ENCODE measurements at regions not wholly inside any gene's neighbourhood (a gene's known extent, or its start where the extent isn't known, plus 50 kb on each side); places are given as distances from the start of the nearest gene placed in this dataset.

DNA sequence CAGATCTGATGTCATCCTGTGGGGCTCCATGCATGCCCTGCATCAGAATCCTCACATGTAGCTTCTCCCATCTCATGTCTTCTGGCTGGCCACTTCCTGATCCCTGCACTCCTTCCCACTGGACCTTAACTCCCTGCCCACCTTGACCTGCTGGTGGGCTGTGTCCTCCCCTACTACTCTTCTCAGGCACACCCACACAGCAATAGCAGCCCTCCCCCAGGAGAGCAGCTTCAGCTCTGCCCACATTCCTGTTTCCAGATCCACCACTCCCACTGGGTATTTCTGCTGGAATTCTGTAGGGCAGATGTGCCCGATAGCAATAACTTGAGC, 137.0 kb upstream of the HS6ST1 start:
- Histone ChIP-seq H3K4me2 (ENCODE audit: low read depth, low read length) (no peak overlapping the region), H4K20me1 (ENCODE audit: insufficient read depth, low read length) (no peaks in the 10 kb centered on the region), H2AFZ (ENCODE audit: low read length) (no peak overlapping the region), H3K9ac (ENCODE audit: low read length) (no peak overlapping the region), H3K9me2 (replicated peaks; ENCODE audit: insufficient read depth, low read length) (no peaks in the 10 kb centered on the region), H3K36me3 (replicated peaks; ENCODE audit: insufficient read depth, low read length) (no peaks in the 10 kb centered on the region), H3K4me3 (ENCODE audit: low read length) (no peak overlapping the region), H3K27ac (ENCODE audit: low read length) (no peak overlapping the region), H3K79me2 (ENCODE audit: low read length) (no peaks in the 10 kb centered on the region), H3K9me3 (replicated peaks; ENCODE audit: insufficient read depth, low read length) (no peaks in the 10 kb centered on the region), H3K27me3 (replicated peaks; ENCODE audit: insufficient read depth, low read length) (no peaks in the 10 kb centered on the region), H3F3A (ENCODE audit: insufficient read depth, low read length) (no peaks in the 10 kb centered on the region), H3K4me1 (ENCODE audit: low read length) (no peaks in the 10 kb centered on the region)
- no peak for DNase-seq
- TF ChIP-seq EZH2phosphoT487 (IDR thresholded peaks at IDR 0.05; ENCODE audit: low read length) (no peak), EZH2 (optimal IDR thresholded peaks at IDR 0.05; ENCODE audit: low read depth, low read length) (no peak)
- TF ChIP-seq, protein P1, sequence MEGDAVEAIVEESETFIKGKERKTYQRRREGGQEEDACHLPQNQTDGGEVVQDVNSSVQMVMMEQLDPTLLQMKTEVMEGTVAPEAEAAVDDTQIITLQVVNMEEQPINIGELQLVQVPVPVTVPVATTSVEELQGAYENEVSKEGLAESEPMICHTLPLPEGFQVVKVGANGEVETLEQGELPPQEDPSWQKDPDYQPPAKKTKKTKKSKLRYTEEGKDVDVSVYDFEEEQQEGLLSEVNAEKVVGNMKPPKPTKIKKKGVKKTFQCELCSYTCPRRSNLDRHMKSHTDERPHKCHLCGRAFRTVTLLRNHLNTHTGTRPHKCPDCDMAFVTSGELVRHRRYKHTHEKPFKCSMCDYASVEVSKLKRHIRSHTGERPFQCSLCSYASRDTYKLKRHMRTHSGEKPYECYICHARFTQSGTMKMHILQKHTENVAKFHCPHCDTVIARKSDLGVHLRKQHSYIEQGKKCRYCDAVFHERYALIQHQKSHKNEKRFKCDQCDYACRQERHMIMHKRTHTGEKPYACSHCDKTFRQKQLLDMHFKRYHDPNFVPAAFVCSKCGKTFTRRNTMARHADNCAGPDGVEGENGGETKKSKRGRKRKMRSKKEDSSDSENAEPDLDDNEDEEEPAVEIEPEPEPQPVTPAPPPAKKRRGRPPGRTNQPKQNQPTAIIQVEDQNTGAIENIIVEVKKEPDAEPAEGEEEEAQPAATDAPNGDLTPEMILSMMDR (IDR thresholded peaks at IDR 0.05; ENCODE audit: low read length) = no peak

DNA sequence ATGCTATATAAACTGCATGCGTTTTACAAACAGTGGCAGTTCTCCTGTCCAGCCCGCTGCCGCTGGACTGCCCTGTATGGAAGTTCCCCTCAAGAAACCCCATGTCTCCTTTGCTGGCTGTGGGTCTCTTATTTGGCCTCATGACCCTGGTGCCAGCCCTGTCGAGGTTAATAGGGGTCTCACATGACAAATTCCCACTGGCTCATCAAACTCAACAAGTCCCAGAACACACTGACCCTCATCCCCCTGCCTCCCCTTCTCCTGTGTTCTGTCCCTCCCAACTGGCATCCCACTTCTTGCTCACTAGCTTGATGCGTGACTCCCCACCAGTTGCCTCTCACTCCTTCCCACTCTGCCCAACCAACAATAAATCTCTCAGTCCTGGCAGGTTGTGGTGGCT, 137.6 kb upstream of the HS6ST1 start:
- no peak for DNase-seq
- H3F3A ChIP-seq (ENCODE audit: insufficient read depth, low read length) = no peaks in the 10 kb centered on the region
- H3K27ac ChIP-seq (ENCODE audit: low read length) = no peak overlapping the region
- H3K9me3 ChIP-seq (replicated peaks; ENCODE audit: insufficient read depth, low read length) = no peaks in the 10 kb centered on the region
- TF ChIP-seq, protein P1 (IDR thresholded peaks at IDR 0.05; ENCODE audit: low read length) = no peak
- no peak for TF ChIP-seq EZH2 (optimal IDR thresholded peaks at IDR 0.05; ENCODE audit: low read depth, low read length)
- no peaks in the 10 kb centered on the region for H3K9me2 ChIP-seq (replicated peaks; ENCODE audit: insufficient read depth, low read length)
- H3K27me3 ChIP-seq (replicated peaks; ENCODE audit: insufficient read depth, low read length) = no peaks in the 10 kb centered on the region
- H4K20me1 ChIP-seq (ENCODE audit: insufficient read depth, low read length) = no peaks in the 10 kb centered on the region
- H2AFZ ChIP-seq (ENCODE audit: low read length) = no peak overlapping the region
- H3K9ac ChIP-seq (ENCODE audit: low read length) = no peak overlapping the region
- H3K4me2 ChIP-seq (ENCODE audit: low read depth, low read length) = no peak overlapping the region
- no peak overlapping the region for H3K4me3 ChIP-seq (ENCODE audit: low read length)
- no peaks in the 10 kb centered on the region for H3K36me3 ChIP-seq (replicated peaks; ENCODE audit: insufficient read depth, low read length)
- no peaks in the 10 kb centered on the region for H3K79me2 ChIP-seq (ENCODE audit: low read length)
- H3K4me1 ChIP-seq (ENCODE audit: low read length) = no peaks in the 10 kb centered on the region

DNA sequence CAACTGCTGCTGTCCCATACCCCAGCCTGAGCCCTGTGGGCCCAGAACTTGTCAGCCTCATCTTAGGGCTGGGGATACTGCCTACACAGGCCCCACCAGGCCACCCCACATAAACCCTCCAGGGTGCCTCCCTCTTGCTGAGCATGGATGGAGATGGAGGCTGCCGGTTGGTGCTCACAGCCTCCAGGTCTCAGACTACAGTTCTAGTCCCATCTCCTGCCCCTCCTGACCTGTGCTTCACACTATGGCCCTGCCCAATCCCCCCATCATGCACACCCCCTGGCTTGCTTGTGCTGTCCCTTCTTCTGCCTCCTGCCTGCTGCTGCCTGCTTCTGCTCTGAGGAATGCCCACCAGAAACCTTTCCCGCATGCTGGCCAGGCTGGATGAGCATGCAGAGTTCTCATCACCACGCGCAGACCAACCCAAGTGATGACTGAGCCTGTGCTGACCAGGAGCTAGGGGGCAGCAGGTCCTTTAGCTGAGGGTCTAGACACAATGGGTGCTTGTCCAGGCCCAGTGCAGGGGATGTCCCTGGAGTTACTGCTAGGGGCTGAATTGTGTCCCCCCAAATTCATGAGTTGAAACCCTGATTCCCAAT, 138.4 kb upstream of the HS6ST1 start:
- Histone ChIP-seq H3K27ac (ENCODE audit: low read length) (no peak overlapping the region), H3K4me2 (ENCODE audit: low read depth, low read length) (no peak overlapping the region), H3K27me3 (replicated peaks; ENCODE audit: insufficient read depth, low read length) (no peaks in the 10 kb centered on the region), H3K79me2 (ENCODE audit: low read length) (no peaks in the 10 kb centered on the region), H3F3A (ENCODE audit: insufficient read depth, low read length) (no peaks in the 10 kb centered on the region), H2AFZ (ENCODE audit: low read length) (no peak overlapping the region), H3K36me3 (replicated peaks; ENCODE audit: insufficient read depth, low read length) (no peaks in the 10 kb centered on the region), H3K9me3 (replicated peaks; ENCODE audit: insufficient read depth, low read length) (no peaks in the 10 kb centered on the region), H4K20me1 (ENCODE audit: insufficient read depth, low read length) (no peaks in the 10 kb centered on the region), H3K9me2 (replicated peaks; ENCODE audit: insufficient read depth, low read length) (no peaks in the 10 kb centered on the region), H3K9ac (ENCODE audit: low read length) (no peak overlapping the region), H3K4me3 (ENCODE audit: low read length) (no peak overlapping the region), H3K4me1 (ENCODE audit: low read length) (no peaks in the 10 kb centered on the region)
- no peak for DNase-seq
- TF ChIP-seq EZH2phosphoT487 (IDR thresholded peaks at IDR 0.05; ENCODE audit: low read length) = no peak
- TF ChIP-seq, protein P1 (IDR thresholded peaks at IDR 0.05; ENCODE audit: low read length) = no peak
- TF ChIP-seq EZH2 (optimal IDR thresholded peaks at IDR 0.05; ENCODE audit: low read depth, low read length) = no peak
